Keratinocyte (primary cell): ENCODE measurements at regions not wholly inside any gene's neighbourhood (a gene's known extent, or its start where the extent isn't known, plus 50 kb on each side); places are given as distances from the start of the nearest gene placed in this dataset.

Experiments
- DNase-seq: peaks from one replicate; pipeline ENCODE4 v3.0.0-alpha.2; 2011; ENCODE audit warnings: low read depth, missing footprints, low spot score
- FAIRE-seq: peaks from 2 replicates; lab custom pipeline; 2011; peaks lifted over from hg19 to GRCh38; lab: Jason Lieb, UNC
- H2AFZ ChIP-seq: 2 replicates; pipeline ENCODE4 v1.6.0; 2012; ENCODE audit warnings: low read length, control low read depth, inconsistent platforms; ENCODE audit not compliant: control insufficient read depth
- H3K27ac ChIP-seq: 2 replicates; pipeline ENCODE4 v1.5.1; 2011; ENCODE audit warnings: low read length; ENCODE audit not compliant: control insufficient read depth, insufficient read depth
- H3K27me3 ChIP-seq: 3 replicates; pipeline ENCODE4 v1.6.0; 2011; ENCODE audit warnings: low read length; ENCODE audit not compliant: control insufficient read depth, insufficient read depth; ENCODE audit errors: extremely low read depth
- H3K36me3 ChIP-seq, 2 experiments: 2 replicates in 1 of 2; 3 replicates in 1 of 2; pipeline ENCODE4 v1.5.1; 2011; ENCODE audit warnings: low read length in 2 of 2, mild to moderate bottlenecking in 1 of 2; ENCODE audit not compliant: control insufficient read depth in 2 of 2, insufficient read depth in 2 of 2; ENCODE audit errors: extremely low read depth in 1 of 2
- H3K4me1 ChIP-seq: 3 replicates; pipeline ENCODE4 v1.5.1; 2011; ENCODE audit warnings: low read length; ENCODE audit not compliant: control insufficient read depth, insufficient read depth; ENCODE audit errors: extremely low read depth
- H3K4me2 ChIP-seq: 3 replicates; pipeline ENCODE4 v1.6.0; 2011; ENCODE audit warnings: low read depth, low read length; ENCODE audit not compliant: control insufficient read depth, insufficient read depth; ENCODE audit errors: extremely low read depth
- H3K4me3 ChIP-seq, 3 experiments: fragments of 200-600 bp in 1 of 3; sonication (generic) in 1 of 3; 2 replicates in 2 of 3; 3 replicates in 1 of 3; pipeline ENCODE4 v1.5.1; 2011 to 2016; ENCODE audit warnings: low read length in 3 of 3, mild to moderate bottlenecking in 3 of 3, control low read depth in 2 of 3, inconsistent platforms in 1 of 3, low read depth in 1 of 3, mixed read lengths in 1 of 3, mixed run types in 1 of 3, moderate library complexity in 1 of 3; ENCODE audit not compliant: control insufficient read depth in 2 of 3, insufficient read depth in 2 of 3; ENCODE audit errors: extremely low read depth in 1 of 3
- H3K79me2 ChIP-seq: 2 replicates; pipeline ENCODE4 v1.6.0; 2012; ENCODE audit warnings: low read length; ENCODE audit not compliant: control insufficient read depth, insufficient read depth
- H3K9ac ChIP-seq: 3 replicates; pipeline ENCODE4 v1.6.0; 2011; ENCODE audit warnings: low read length; ENCODE audit not compliant: control insufficient read depth, insufficient read depth; ENCODE audit errors: extremely low read depth
- H3K9me1 ChIP-seq: 3 replicates; pipeline ENCODE4 v1.6.0; 2011; ENCODE audit warnings: low read length; ENCODE audit not compliant: control insufficient read depth, insufficient read depth; ENCODE audit errors: extremely low read depth
- H3K9me3 ChIP-seq: 2 replicates; pipeline ENCODE4 v1.5.1; 2012; ENCODE audit warnings: low read depth, low read length; ENCODE audit not compliant: control insufficient read depth
- H4K20me1 ChIP-seq: 3 replicates; pipeline ENCODE4 v1.6.0; 2011; ENCODE audit warnings: low read length; ENCODE audit not compliant: control insufficient read depth, insufficient read depth; ENCODE audit errors: extremely low read depth
- CTCF ChIP-seq, 3 experiments: IDR thresholded peaks in 1 of 3; conservative IDR thresholded peaks in 1 of 3; optimal IDR thresholded peaks in 1 of 3; 2 replicates in 2 of 3; 3 replicates in 1 of 3; pipeline versions ENCODE3 to v1.5.1; 2011; ENCODE audit warnings: low read length in 3 of 3, mild to moderate bottlenecking in 3 of 3, moderate library complexity in 2 of 3, control low read depth in 1 of 3, inconsistent platforms in 1 of 3; ENCODE audit not compliant: insufficient read depth in 2 of 3; ENCODE audit errors: extremely low read depth in 1 of 3
- EZH2 ChIP-seq: IDR thresholded peaks from one replicate; pipeline ENCODE4 v1.6.1; 2012; ENCODE audit warnings: inconsistent platforms, mild to moderate bottlenecking, low read length, moderate library complexity
- dilution Hi-C: fragments of 300-500 bp; cut with MboI; formaldehyde crosslinking; loops from one replicate; pipeline ENCODE4 v1.7.0; 2020; ENCODE audit warnings: low sequenced_read_pairs; ENCODE audit not compliant: extremely low pct_ligation_motif_present

GRCh38 chr7:25666671-25667060 lies 438.4 kb upstream of the NPVF start:
- no peak for TF ChIP-seq EZH2
- TF ChIP-seq CTCF (optimal IDR thresholded peaks at IDR 0.05 in 1 of 3, IDR thresholded peaks at IDR 0.05 in 1 of 3, conservative IDR thresholded peaks at IDR 0.05 in 1 of 3; ENCODE audit: extremely low read depth in 1 of 3, insufficient read depth in 2 of 3, low read length in 3 of 3), result no peak
- H3K9me1 ChIP-seq, result no peaks in the 10 kb centered on the region
- H3K4me3 ChIP-seq, result no peak overlapping the region
- no peak overlapping the region for H2AFZ ChIP-seq
- dilution Hi-C loops, result no loop called here
- H3K27me3 ChIP-seq, result peaks cover 18% of the 10 kb centered on the region
- no peaks in the 10 kb centered on the region for H3K9me3 ChIP-seq
- H3K79me2 ChIP-seq, result no peaks in the 10 kb centered on the region
- no peaks in the 10 kb centered on the region for H3K36me3 ChIP-seq
- DNase-seq, result no peak
- no peak overlapping the region for H3K4me2 ChIP-seq
- H3K27ac ChIP-seq, result no peak overlapping the region
- no peaks in the 10 kb centered on the region for H4K20me1 ChIP-seq
- H3K9ac ChIP-seq, result no peak overlapping the region
- H3K4me1 ChIP-seq, result no peaks in the 10 kb centered on the region
- no peak for FAIRE-seq

GRCh38 chr7:25669281-25669781 lies 441.0 kb upstream of the NPVF start:
- TF ChIP-seq CTCF (optimal IDR thresholded peaks at IDR 0.05 in 1 of 3, IDR thresholded peaks at IDR 0.05 in 1 of 3, conservative IDR thresholded peaks at IDR 0.05 in 1 of 3; ENCODE audit: extremely low read depth in 1 of 3, insufficient read depth in 2 of 3, low read length in 3 of 3) (no peak), EZH2 (no peak)
- no peak overlapping the region for H3K4me3 ChIP-seq
- dilution Hi-C loops, result no loop called here
- H2AFZ ChIP-seq, result no peak overlapping the region
- DNase-seq (no peak), FAIRE-seq (no peak)
- H3K27me3 ChIP-seq, result peaks cover 11% of the 10 kb centered on the region
- no peak overlapping the region for H3K4me2 ChIP-seq
- H3K27ac ChIP-seq, result no peak overlapping the region
- H3K9ac ChIP-seq, result no peak overlapping the region
- H3K79me2 ChIP-seq, result no peaks in the 10 kb centered on the region
- H4K20me1 ChIP-seq, result no peaks in the 10 kb centered on the region
- H3K36me3 ChIP-seq, result no peaks in the 10 kb centered on the region
- no peaks in the 10 kb centered on the region for H3K9me1 ChIP-seq
- no peaks in the 10 kb centered on the region for H3K4me1 ChIP-seq
- H3K9me3 ChIP-seq, result no peaks in the 10 kb centered on the region
